Dedifferentiated amniotic fluid mesenchymal stem cell (primary cell): ENCODE measurements at regions not wholly inside any gene's neighbourhood (a gene's known extent, or its start where the extent isn't known, plus 50 kb on each side); places are given as distances from the start of the nearest gene placed in this dataset.
"Not testable (repeated sequence)": the region's sequence is repeated elsewhere in the genome, so short reads cannot be mapped to it uniquely, and the experiment has no call there.

ENCODE experiments used
- DNase-seq: peaks from one replicate; pipeline ENCODE4 v3.0.0-alpha.2; 2016; ENCODE audit errors: extremely low spot score

DNA sequence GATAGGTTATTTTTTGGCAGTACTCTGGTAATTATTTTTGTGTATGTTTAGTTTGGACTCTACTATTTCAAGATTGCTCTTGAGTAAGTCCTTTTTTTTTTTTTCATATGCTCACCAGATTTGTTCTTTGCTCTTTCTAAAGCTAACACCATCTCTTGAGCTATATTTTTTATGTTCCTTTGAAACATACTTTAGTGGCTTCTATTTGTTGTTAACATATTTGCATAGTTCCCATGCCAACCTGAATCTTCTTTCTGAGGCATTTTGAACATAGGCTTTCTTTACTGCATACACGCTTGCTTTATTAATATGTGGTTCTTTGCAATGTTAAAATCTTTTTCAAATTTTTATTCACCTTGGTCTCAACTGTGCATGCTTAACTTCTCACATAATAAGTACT is 1644.9 kb downstream of the SUCLG1 start:
- no peak for DNase-seq

DNA sequence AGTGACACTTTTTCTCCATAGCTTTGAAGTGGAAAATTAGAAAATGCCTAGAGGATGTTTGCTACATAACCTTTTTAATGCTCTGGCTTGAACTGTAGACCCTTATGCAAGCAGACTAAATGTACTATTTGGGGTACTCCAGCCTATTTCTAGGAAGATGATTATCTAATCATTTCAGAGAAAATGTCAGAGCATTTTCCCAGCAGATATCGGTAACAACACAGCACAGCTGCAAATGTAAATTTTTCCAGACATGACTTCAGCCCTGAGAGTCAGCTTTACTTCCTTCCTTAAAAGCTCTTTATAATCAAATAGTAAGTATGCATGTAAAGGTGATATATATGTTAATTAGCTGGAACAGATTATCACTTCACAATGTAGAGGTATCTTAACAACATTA is 1647.1 kb downstream of the SUCLG1 start:
- no peak for DNase-seq

DNA sequence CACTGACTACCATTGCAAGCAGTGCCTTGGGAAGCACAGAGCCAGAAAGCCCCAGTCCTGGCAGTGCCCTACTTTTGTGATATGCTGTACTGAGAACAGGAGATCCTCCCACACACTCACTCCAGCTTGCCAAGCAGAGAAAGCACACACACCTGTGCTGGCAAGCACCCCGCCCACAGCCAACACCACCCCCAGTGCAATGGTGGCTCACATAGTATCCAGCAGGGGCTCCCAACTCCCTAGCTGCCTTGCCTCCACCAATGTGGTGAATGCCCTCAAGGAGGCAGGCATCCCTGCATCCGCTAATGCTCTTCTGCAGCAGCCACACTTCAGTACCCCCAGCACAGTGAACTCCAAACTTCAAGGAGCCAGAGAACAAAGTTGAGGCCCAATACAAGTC is 1655.8 kb downstream of the SUCLG1 start:
- no peak for DNase-seq

DNA sequence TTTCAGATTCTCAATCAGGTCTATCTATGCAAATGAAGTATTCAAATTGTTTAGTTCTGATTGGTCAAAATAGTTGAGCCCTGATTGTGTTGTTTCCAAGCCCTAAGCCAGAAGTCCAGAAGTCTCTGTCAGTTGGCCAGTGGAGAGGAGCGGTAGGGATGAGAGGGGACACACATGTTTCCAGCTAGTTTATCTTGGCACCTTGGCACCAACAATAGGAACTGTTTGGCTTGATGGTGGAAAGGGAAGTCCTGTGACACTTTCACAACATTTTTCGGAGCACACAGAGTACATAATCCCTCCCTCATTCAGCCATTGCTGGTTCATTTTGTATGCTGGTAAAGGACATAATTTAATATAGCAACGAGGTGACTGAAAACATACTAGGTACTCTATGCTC is 1661.6 kb downstream of the SUCLG1 start:
- DNase-seq = no peak

DNA sequence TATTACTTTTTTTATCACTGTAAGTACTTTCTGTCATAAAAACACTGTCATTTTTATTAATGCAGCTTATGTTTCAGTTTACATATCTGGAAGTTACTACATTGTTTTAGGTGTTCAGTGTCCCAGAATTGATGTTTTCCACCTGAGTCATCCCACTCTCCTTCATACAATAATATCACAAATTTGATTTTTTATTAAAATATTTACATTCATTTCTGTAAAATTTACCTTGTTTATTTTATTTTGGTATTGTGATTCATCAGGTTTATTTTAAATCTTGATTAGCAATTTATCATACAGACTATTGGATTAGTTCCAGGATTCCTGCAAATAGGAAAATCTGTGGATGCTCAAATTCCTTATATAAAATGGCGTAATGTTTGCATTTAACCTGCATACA is 1662.9 kb downstream of the SUCLG1 start:
- no peak for DNase-seq

DNA sequence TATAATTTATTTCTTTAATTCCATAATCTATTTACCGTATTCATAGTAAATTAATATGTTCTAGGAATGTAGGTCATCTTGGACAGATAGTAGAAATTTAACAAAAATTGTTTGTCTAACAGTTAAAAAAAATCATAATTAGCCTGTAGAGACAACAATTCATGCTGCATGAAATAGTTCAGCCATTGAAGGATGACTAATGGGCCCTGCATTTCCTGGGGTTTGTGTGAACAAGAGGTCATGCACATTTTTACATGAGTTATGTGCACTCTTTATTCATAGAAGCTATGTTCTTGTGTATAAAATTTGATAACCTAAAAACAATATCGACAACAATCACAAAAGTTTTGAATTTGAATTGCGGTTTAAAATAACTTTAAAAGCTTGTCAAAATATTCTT is 1663.6 kb downstream of the SUCLG1 start:
- DNase-seq = peak; percentile 65

DNA sequence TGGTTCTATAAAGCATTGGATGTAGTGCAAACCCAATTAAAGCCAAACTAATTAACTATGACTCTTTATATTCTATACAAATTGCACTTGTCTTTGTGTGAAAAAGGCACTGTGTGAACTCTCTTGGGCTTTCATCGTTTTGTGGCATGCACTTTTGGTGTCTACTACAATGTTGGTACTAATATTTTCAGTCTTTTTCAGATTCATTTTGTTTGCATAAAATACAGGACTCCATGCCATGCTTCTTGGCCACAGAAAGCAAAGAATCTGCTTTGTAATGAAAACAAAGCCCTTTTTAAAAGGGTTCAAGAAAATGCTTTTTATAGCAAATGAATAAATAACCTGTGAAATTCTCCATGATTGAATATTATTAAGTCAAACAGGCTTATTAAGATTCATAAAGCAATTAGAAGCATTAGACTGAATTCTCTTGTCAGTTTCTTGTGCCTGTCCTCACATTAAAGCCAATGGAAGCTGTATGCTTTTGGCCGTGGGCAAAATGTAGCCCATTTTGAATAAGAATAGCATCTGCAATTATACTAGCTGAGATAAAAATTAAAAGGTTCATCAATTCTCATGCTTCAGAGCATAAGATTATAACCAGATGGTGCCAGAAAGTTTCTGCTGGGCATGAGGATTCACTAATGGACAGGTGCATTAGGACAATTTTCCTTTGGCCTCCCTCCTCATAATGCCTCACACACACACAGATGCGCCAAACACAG is 1665.2 kb downstream of the SUCLG1 start:
- DNase-seq = no peak

DNA sequence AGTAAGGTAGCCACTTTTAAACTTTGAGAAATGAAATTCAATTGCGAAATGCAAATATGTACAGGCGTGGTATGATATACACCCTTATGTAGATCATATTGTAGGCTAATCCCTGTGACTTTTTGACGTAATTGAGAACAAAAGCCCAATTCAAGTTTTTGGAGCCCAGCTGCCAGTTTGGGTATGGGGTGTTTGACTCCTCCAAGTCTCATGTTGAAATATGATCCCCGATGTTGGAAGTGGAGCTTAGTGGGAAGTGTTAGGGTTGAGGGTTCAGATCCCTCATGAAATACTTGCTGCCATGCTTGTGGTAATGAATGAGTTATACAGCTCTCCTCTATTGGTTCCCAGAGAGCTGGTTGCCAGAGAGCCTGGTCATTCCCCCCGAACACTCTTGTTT is 1666.8 kb downstream of the SUCLG1 start:
- no peak for DNase-seq

DNA sequence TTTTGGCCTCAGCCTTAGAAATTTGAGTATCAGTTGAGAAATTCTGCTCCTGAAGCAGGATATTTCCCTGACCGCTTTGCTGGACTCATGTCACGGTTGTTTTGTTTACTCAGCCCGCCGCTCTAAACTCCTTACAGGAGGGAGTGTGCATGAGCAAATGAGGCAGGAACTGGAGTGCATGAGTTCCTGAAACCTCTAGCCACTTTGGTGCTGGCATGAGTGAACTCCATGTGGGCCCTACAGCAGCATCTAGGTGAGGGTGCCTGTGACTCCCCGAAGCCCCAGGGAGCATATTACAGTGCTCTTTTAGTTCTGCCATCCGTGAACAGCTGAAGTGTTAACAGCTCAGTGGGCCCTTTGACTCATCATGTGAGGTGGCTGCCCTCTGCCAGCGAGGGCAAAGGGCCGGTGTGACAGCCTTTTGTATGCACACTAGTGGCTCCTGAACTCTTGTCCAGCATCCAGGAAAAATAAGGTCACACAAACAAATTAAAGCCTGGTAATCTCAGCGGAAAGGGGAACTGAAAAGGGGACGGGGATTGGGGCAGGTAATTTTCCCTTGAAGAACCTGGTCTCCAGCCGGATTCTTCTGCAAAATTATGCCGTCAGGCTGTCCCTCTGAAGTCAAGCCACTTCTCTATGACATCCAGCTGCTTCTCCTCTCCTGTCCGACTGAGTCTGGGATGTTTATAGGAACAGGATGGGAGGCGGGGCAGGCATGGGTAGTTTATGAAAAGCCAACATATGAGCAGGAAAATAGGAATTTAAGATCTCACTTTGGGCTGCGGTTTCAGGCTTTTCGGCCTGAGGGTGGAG is 1668.7 kb downstream of the SUCLG1 start:
- DNase-seq = peak; percentile 48

DNA sequence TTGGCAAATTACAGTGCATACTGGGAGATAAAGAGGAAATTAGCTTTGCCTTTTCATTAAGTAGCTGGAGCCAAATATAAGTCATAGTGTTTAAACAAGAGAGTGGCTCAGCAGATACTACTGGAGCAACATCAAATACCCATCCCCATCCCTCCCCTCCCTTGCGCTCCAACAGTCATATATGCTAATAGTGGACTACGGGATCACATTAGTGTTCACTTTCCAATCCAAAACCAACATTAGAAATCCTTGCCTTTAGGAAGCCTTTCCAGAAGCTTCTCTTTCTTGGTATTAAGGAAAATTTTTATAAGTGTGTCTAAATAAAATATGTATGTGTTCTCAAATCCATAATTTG is 1669.3 kb downstream of the SUCLG1 start:
- DNase-seq = no peak

DNA sequence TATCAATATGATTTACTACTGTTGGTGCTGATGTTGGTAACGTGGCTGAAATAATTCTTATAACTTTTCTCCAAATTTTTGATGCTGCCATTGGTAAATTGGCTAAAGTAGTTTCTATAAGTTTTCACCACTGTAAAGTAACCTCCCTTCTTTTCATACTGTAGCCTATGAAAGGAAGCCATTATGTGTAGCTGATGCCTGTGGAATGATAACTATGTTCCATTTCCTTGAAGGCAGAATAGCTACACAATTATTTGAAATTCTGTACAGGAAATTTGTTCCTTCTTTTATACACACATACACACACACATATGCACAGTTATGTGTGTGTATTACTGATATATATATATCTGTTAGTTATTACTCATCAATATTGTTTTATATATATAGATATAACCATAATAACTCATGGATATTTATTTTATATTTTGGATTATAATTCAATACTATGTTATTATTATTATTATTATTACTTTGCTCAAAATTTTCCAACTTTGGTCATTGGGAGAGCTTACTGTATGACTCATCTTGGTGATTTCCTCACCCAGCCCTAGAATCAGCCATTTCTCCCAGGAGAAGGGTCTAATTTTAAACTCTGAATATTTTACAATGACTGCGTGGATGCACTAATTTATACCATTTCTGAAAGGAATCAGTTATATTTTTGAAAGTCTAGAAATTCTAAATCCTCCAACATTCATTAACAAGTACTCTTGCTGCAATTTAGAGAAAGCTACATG is 1677.7 kb downstream of the SUCLG1 start:
- DNase-seq = no peak

DNA sequence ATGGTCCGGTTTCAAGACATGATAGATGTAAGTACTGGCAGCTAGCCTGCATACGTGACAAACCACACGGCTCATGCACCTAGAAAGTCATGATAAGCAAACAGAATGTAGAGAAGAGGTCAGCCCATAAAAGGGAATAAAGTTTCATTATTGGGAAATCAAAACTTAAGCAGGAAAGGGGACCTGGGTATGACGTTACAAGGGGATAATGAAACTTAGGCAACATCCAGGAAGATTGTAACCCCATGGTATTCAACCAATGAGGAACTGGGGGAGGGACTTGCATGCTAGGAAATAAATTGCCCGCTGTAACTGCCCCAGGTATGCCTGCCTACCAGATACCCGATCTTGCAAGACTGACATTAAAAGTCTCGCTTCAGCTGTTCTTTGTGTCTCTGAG is 1679.0 kb downstream of the SUCLG1 start:
- DNase-seq = no peak

DNA sequence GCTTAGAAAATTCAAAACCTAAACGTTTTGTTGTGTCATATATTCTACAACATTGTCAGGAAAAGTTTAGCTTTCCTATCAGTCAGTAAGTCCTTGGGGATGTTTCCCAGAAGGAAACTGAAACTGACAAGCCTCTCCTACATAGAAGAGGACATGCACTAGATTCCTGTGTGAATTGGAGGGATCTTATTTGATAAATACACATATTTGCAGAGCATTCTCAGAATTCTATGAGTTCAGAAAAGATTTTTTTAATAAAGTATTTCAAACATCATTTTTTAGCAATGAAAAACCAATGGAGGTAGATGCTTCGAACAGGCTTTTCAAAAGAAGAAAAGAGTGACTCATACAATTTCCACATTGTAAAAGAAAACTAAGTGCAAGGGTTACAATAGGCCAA is 1706.7 kb downstream of the SUCLG1 start:
- DNase-seq = no peak

DNA sequence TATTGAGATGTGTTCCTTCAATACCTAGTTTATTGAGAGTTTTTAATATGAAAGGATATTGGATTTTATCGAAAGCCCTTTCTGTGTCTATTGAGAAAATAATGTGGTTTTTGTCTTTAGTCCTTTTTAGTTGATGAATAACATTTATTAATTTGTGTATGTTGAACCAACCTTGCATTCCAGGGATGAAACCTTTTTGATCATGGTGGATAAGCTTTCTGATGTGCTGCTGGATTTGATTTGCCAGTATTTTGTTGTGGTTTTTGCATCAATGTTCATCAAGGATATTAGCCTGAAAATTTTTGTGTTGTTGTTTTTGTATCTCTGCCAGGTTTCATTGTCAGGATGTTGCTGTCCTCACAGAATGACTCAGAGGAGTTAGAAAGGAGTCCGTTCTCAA is 1710.4 kb downstream of the SUCLG1 start:
- DNase-seq = no peak

DNA sequence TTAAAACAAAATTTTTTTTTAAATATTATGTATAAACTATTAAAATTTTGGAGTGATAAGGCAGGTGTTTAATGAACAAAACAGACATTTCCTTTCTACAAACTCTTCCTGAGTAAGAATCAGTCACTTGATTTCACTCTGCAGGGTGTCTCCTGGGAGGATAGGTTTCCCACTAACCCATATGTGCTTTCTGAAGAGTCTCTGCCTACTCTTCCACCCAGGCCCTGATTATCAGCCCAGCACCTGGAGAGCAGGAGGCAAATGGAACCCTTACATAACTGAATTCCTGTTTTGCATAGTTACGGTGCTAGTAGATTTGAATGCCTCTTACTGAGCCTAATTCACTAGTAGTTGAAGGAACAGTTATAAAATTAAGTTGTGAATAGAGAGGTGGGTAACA is 1718.6 kb downstream of the SUCLG1 start:
- no peak for DNase-seq

DNA sequence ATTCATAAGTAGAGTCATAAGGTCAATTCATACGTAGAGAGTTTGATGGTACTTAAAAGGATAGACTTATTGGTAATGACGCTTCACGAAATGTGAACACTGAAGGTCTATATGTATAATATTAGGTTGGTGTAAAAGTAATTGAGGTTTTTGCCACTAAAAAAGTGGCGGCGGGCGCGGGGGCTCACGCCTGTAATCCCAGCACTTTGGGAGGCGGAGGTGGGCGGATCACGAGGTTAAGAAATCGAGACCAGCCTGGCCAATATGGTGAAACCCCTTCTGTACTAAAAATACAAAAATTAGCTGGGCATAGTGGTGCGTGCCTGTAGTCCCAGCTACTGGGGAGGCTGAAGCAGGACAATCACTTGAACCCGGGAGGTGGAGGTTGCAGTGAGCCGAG is 1721.1 kb downstream of the SUCLG1 start:
- not testable (repeated sequence) for DNase-seq

DNA sequence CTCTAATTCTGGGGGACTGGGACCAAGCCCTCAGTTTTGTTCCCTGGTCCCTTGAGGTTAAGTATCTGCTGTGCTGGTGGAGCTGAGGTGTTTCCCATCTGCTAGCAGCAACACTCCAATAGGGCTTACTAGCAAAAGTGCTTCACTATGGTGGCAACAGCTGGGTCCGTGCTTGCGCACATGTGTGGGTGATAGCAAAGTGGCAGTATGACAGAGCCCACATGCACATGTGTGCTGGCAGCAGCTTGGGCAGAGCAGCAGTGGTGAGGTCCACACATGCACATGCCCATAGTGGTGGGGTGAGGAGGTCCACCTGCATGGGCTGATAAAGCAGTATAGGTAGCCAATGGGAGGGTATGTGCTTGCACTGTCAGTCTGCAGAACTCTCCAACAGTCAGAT is 1723.7 kb downstream of the SUCLG1 start:
- DNase-seq = no peak

DNA sequence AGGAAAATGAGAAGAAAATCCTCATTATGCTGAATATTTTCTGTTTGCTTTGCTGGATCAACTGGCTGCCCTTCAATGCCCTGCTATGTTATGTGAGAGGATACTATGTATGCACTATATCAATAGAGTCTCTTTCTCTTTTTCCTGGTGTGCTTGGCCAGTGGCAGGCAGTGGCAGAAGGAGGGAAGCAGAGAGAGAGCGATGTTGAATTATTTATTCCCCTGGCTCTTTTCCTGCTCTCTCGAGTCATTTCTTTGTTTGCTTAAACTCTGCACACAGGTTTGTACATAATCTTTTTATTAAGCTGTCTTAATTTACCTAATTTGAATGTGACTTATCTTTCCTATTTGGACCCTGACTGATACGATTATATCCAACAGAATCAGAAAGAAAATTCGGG is 1727.3 kb downstream of the SUCLG1 start:
- no peak for DNase-seq

DNA sequence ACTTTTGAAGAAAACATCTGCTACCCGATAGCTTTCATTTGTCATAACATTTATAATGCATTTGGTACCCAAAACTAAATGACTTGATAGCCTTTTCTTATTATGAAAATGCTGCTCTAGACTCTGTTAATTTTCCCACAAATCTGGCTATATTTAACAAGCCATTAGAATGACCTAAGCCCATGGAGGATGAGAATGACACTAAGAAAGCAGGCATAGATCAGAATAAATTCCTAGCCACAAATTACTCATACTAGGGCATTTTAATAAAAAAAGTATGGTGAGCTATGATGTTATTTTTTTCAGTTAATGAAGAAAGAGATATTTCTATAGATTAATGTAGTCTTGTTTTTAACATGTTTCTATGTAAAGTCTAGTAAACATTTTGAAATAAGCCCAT is 1728.3 kb downstream of the SUCLG1 start:
- DNase-seq = no peak

DNA sequence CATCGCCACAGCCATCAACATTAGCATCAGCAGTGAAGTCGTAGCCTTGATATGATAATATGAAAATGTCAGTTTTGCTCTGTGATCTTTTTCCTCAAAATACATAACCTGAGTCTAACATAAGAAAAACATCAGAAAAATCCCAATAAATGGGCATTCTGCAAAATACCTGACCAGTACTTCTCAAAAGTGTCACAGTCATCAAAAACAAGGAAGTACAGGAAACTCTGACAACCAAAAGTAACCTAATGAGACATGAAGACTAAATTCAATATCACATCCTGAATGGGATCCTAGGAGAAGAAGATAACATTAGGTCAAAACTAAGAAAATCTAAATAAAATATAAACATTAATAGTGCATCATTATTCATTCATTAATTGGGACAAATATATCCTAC is 1731.0 kb downstream of the SUCLG1 start:
- DNase-seq = no peak

DNA sequence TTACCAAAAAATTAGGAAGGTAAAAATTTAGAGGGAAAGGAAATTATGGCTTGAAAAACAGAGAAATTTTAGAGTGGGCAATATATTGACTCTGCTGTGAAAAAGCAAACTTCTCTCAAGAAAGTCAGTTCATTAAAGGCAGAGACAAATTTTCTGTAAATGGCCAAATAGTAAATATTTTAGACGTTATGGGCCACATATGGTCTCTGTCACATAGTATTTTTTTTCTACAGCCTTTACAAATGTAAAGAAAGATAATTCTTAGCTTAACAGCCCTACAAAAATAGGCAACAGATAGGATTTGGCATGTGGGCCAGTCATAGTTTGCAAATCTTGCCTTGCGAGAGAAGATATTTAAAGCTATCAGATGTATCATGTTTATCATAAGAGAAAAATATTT is 1750.4 kb downstream of the SUCLG1 start:
- DNase-seq = no peak

DNA sequence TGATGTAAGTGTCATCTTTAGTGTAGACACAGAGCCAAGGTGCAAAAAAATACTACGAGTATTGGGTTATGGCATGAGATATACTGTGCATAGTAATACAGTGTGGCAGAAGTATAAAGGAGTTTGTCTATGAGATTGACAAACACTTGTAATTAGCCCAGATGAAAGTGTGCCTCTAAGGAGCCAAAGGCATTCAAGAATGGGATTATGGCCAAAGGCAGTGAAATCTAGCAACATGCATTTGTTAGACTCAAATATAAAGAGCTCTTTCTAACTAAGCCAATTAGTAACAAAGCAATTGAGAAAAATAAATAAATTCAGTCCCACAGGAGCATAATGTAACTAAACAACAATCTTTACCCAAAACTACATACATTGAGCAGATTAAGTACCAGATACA is 1761.8 kb downstream of the SUCLG1 start:
- no peak for DNase-seq

DNA sequence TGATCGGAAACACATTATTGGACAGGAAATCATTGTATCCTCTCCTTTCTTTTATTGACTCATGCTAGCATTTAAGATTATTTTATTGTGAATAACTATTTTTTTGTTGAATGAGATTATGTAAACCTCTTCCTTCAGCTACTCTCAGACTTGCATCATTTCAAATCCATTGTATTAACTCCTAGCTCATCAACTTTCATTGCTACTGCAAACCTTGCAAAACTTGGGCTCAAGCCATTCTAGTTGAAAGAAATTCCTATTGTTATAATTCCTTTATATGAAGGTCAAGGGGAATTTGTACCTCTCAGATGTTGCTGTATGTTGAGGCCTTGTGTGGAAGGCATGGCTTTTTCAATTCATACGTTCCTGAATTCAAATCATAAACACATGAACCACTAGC is 1764.6 kb downstream of the SUCLG1 start:
- DNase-seq = no peak
